ENCODE measurements at regions not wholly inside any gene's neighbourhood (a gene's known extent, or its start where the extent isn't known, plus 50 kb on each side); places are given as distances from the start of the nearest gene placed in this dataset.

GRCh38 chr14:84998216-84998615, 531.7 kb upstream of the FLRT2 start:
- TF ChIP-seq CTCF (IDR thresholded peaks at IDR 0.05) (no peak), POLR2A (IDR thresholded peaks at IDR 0.05) (no peak)
